K562 (cell line): ENCODE measurements at regions not wholly inside any gene's neighbourhood (a gene's known extent, or its start where the extent isn't known, plus 50 kb on each side); places are given as distances from the start of the nearest gene placed in this dataset.

Experiments
- ATAC-seq: fragments of 200-7000 bp; cut with Tn5 transposase; 3 replicates; pipeline ENCODE4 v1.9.1; 2020; ENCODE audit warnings: moderate library complexity
- BruUV-seq: library from RNA; stranded (reverse); fragments of 400-500 nt; replicated peaks from 2 replicates; lab custom pipeline; 2021; lab: Mats Ljungman, UMichigan
- CTCF ChIA-PET: fragments of 300-600 bp; formaldehyde crosslinking; extraction: SDS; loops from one replicate; lab custom pipeline; 2021; ENCODE audit warnings: low intra/inter-chr PET ratio; lab: Yijun Ruan, JAX
- POLR2A ChIA-PET: fragments of 300-600, 350-650 bp; sonication (Branson Sonifier 250); formaldehyde crosslinking; extraction: SDS; loops from one replicate; lab custom pipeline; 2021; ENCODE audit warnings: antibody characterized with exemption, inconsistent platforms; lab: Yijun Ruan, JAX
- DNase-seq, 4 experiments: peaks; one replicate each; pipeline versions ENCODE4 v3.0.0 to v3.0.0-alpha.2; 2011 to 2018; ENCODE audit warnings: low spot score in 3 of 4, mixed read lengths in 3 of 4; ENCODE audit errors: extremely low read depth in 1 of 4
- FAIRE-seq: peaks from 2 replicates; lab custom pipeline; 2011; peaks lifted over from hg19 to GRCh38; lab: Jason Lieb, UNC
- H2AFZ ChIP-seq: 2 replicates; pipeline ENCODE4 v1.6.0; 2011; ENCODE audit warnings: low read depth, low read length, control low read depth, inconsistent platforms
- H3K27ac ChIP-seq: fragments of 200-600 bp; 3 replicates; pipeline ENCODE4 v1.8.0; 2011; ENCODE audit warnings: low read depth, mild to moderate bottlenecking, control low read depth, inconsistent platforms, low read length, moderate library complexity, mixed read lengths; ENCODE audit errors: extremely low read depth
- H3K27me3 ChIP-seq, 2 experiments: fragments of 300-600 bp in 1 of 2; 2 replicates in 1 of 2; 3 replicates in 1 of 2; pipeline versions ENCODE4 v1.6.0 to v1.8.0; 2011; ENCODE audit warnings: inconsistent platforms in 2 of 2, low read length in 2 of 2, mild to moderate bottlenecking in 1 of 2, mixed read lengths in 1 of 2, moderate library complexity in 1 of 2; ENCODE audit not compliant: control insufficient read depth in 2 of 2, insufficient read depth in 2 of 2
- H3K36me3 ChIP-seq: fragments of 300-600 bp; 3 replicates; pipeline ENCODE4 v1.8.0; 2011; ENCODE audit warnings: mild to moderate bottlenecking, low read length, inconsistent platforms; ENCODE audit not compliant: control insufficient read depth, insufficient read depth
- H3K4me1 ChIP-seq, 2 experiments: fragments of 200-600 bp in 1 of 2; replicated peaks in 1 of 2; 2 replicates in 1 of 2; 3 replicates in 1 of 2; pipeline versions ENCODE4 v1.5.1 to v1.8.0; 2011; ENCODE audit warnings: inconsistent platforms in 2 of 2, low read length in 2 of 2, mild to moderate bottlenecking in 1 of 2, mixed read lengths in 1 of 2, moderate library complexity in 1 of 2; ENCODE audit not compliant: control insufficient read depth in 2 of 2, insufficient read depth in 2 of 2
- H3K4me2 ChIP-seq: 2 replicates; pipeline ENCODE4 v1.6.1; 2011; ENCODE audit warnings: low read length, control low read depth, inconsistent platforms, mixed read lengths; ENCODE audit not compliant: insufficient read depth
- H3K4me3 ChIP-seq: fragments of 200-600 bp; sonication (generic), shearing (Covaris generic); 2 replicates; pipeline ENCODE4 v1.5.1; 2016; ENCODE audit warnings: control low read depth, inconsistent platforms
- H3K79me2 ChIP-seq: fragments of 200-600 bp; 3 replicates; pipeline ENCODE4 v1.8.0; 2011; ENCODE audit warnings: low read length, inconsistent platforms; ENCODE audit not compliant: control insufficient read depth, insufficient read depth
- H3K9ac ChIP-seq, 2 experiments: 2 replicates each; pipeline versions ENCODE4 v1.6.0 to v1.6.1; 2011; ENCODE audit warnings: low read depth in 2 of 2, low read length in 2 of 2, control low read depth in 1 of 2, inconsistent platforms in 1 of 2, mild to moderate bottlenecking in 1 of 2, mixed read lengths in 1 of 2; ENCODE audit not compliant: insufficient read depth in 1 of 2
- H3K9me1 ChIP-seq: one replicate; pipeline ENCODE4 v1.6.0; 2011; ENCODE audit warnings: inconsistent platforms, mild to moderate bottlenecking, low read length, moderate library complexity; ENCODE audit not compliant: control insufficient read depth, insufficient read depth
- H3K9me3 ChIP-seq: replicated peaks from 2 replicates; pipeline ENCODE4 v1.5.1; 2011; ENCODE audit warnings: low read depth, low read length, inconsistent platforms; ENCODE audit not compliant: control insufficient read depth, insufficient read depth
- H4K20me1 ChIP-seq: replicated peaks from 2 replicates; pipeline ENCODE4 v1.6.1; 2011; ENCODE audit warnings: low read length, inconsistent platforms, mixed read lengths; ENCODE audit not compliant: control insufficient read depth, insufficient read depth
- ATF4 ChIP-seq: fragments of 450-650 bp; formaldehyde crosslinking; IDR thresholded peaks from 2 replicates; pipeline ENCODE4 v1.4.0; 2022; ENCODE audit warnings: mild to moderate bottlenecking, moderate library complexity
- BRCA1 ChIP-seq, 2 experiments: fragments of 450-650 bp in 1 of 2; sonication (generic) in 1 of 2; formaldehyde crosslinking in 1 of 2; IDR thresholded peaks; 2 replicates each; pipeline versions ENCODE4 v1.5.0 to v1.6.1; 2017 to 2020; ENCODE audit warnings: mild to moderate bottlenecking in 1 of 2, missing genetic modification reagents in 1 of 2
- CC2D1A ChIP-seq: fragments of 450-650 bp; IDR thresholded peaks from 2 replicates; pipeline ENCODE4 v1.6.1; 2017; ENCODE audit warnings: mild to moderate bottlenecking
- NCOR1 ChIP-seq: fragments of 450-650 bp; IDR thresholded peaks from 2 replicates; pipeline ENCODE4 v1.6.1; 2016; ENCODE audit warnings: mild to moderate bottlenecking, moderate library complexity
- POLR3G ChIP-seq: IDR thresholded peaks from 2 replicates; pipeline ENCODE4 v1.6.1; 2011; ENCODE audit not compliant: insufficient read length, insufficient replicate concordance; ENCODE audit errors: extremely low read depth
- RBM25 ChIP-seq: fragments of 200-400 bp; formaldehyde crosslinking; IDR thresholded peaks from 2 replicates; pipeline ENCODE4 v1.6.1; 2018; ENCODE audit warnings: low read length, low read depth, moderate library complexity; ENCODE audit not compliant: severe bottlenecking
- RCOR1 ChIP-seq, 2 experiments: IDR thresholded peaks; 2 replicates each; pipeline ENCODE4 v1.6.1; 2012; ENCODE audit warnings: low read depth in 2 of 2, low read length in 2 of 2, borderline replicate concordance in 1 of 2, improper control_type of control experiment in 1 of 2
- ZFP36 ChIP-seq: fragments of 150-350 bp; IDR thresholded peaks from 2 replicates; pipeline ENCODE4 v1.6.1; 2018; ENCODE audit warnings: low read length, low read depth; ENCODE audit not compliant: partially characterized antibody
- ZNF518B ChIP-seq: fragments of 250-450 bp; sonication (Bioruptor Pico); IDR thresholded peaks from 2 replicates; pipeline ENCODE4 v1.5.0; 2021; ENCODE audit warnings: mild to moderate bottlenecking, moderate library complexity
- WGBS: fragments of 100-300 bp; shearing (Covaris generic); methylation state at CpG from one replicate; pipeline ENCODE4 v1.1.6; 2016; ENCODE audit warnings: low coverage, mixed read lengths; ENCODE audit not compliant: insufficient coverage; ENCODE audit errors: missing lambda C conversion rate; 5-methylcytosine and 5-hydroxymethylcytosine counted together
- in situ Hi-C: fragments of 300-500 bp; cut with MboI; formaldehyde crosslinking; loops from 4 replicates; pipeline ENCODE4 v1.15.0; 2018; ENCODE audit warnings: inconsistent platforms, mixed read lengths
- intact Hi-C: fragments of 100-400 bp; cut with micrococcal nuclease; formaldehyde crosslinking; loops from 2 replicates; pipeline ENCODE4 v1.14.2; 2022

- TF ChIP-seq POLR3G (no peak), NCOR1 (no peak), ATF4 (CRISPR knock-in tag) (no peak)
These were observed 62.4 kb upstream of the WNT4 start (continued) for GRCh38 chr1:22204989-22205913.

- Histone ChIP-seq H3K4me3 (no peak overlapping the region), H3K9me3 (no peaks in the 10 kb centered on the region), H3K27ac (no peak overlapping the region), H3K36me3 (no peaks in the 10 kb centered on the region), H4K20me1 (peaks cover 8% of the 10 kb centered on the region), H2AFZ (no peak overlapping the region), H3K9ac (no peak overlapping the region), H3K79me2 (no peaks in the 10 kb centered on the region), H3K4me1 (no peaks in the 10 kb centered on the region), H3K9me1 (peaks cover 6% of the 10 kb centered on the region), H3K4me2 (no peak overlapping the region), H3K27me3 (peaks cover 50 to 67% of the 10 kb centered on the region in 2 experiments)
- BruUV-seq, result no TSS peak
- ChIA-PET CTCF (no interaction called here), POLR2A (interaction anchor here (0.6 to 0.7 kb wide), 2 partner anchors 13 to 28 kb away, joined by 3 to 5 read pairs; no protein-coding TSS in a partner anchor)
- in situ Hi-C loops, result no loop called here
- intact Hi-C loops, result loop anchor here (5.0 kb wide), 1 partner anchor 74 kb away; no protein-coding TSS in a partner anchor
- FAIRE-seq (no peak), ATAC-seq (no peak), DNase-seq (no peak)
- WGBS, result 4% methylated on average over 6 of the region's 6 CpGs
- TF ChIP-seq ZNF518B (CRISPR knock-in tag) (no peak), RCOR1 (IDR thresholded peaks at IDR 0.05; ENCODE audit: borderline replicate concordance in 1 of 2, low read depth in 2 of 2, low read length in 2 of 2) (no peak), ZFP36 (peak; percentile 68), CC2D1A (no peak), BRCA1 (IDR thresholded peaks at IDR 0.05) (no peak), BRCA1 (CRISPR knock-in tag; IDR thresholded peaks at IDR 0.05) (no peak), RBM25 (peak; percentile 59)
These were observed 63.7 kb upstream of the WNT4 start for GRCh38 chr1:22206551-22207125.
